GM12864 (cell line): ENCODE measurements at regions not wholly inside any gene's neighbourhood (a gene's known extent, or its start where the extent isn't known, plus 50 kb on each side); places are given as distances from the start of the nearest gene placed in this dataset.

Experiments used
- DNase-seq: peaks from one replicate; pipeline ENCODE4 v3.0.0-alpha.2; 2011; ENCODE audit warnings: low read depth
- H3K4me3 ChIP-seq: 2 replicates; pipeline ENCODE4 v1.5.1; 2011; ENCODE audit warnings: mild to moderate bottlenecking, low read depth, low read length, control low read depth
- CTCF ChIP-seq: IDR thresholded peaks from 2 replicates; pipeline ENCODE4 v1.5.1; 2011; ENCODE audit warnings: low read depth, mild to moderate bottlenecking, moderate library complexity, low read length, control low read depth, inconsistent platforms; ENCODE audit errors: missing control alignments

GRCh38 chr9:109683521-109683920 is 96.5 kb upstream of the PALM2AKAP2 start:
- H3K4me3 ChIP-seq, result no peak overlapping the region
- no peak for DNase-seq
- TF ChIP-seq CTCF, result no peak

- DNase-seq, result no peak
- TF ChIP-seq CTCF, result no peak
- H3K4me3 ChIP-seq, result no peak overlapping the region
These were observed 90.3 kb upstream of the PALM2AKAP2 start for GRCh38 chr9:109689701-109690100.

GRCh38 chr9:109699019-109699418 is 81.0 kb upstream of the PALM2AKAP2 start:
- DNase-seq, result no peak
- no peak overlapping the region for H3K4me3 ChIP-seq
- no peak for TF ChIP-seq CTCF

GRCh38 chr9:109704546-109704945 is 75.5 kb upstream of the PALM2AKAP2 start:
- H3K4me3 ChIP-seq, result no peak overlapping the region
- no peak for DNase-seq
- no peak for TF ChIP-seq CTCF

- no peak overlapping the region for H3K4me3 ChIP-seq
- no peak for TF ChIP-seq CTCF
- DNase-seq, result no peak
These were observed 74.5 kb upstream of the PALM2AKAP2 start for GRCh38 chr9:109705515-109705914.

GRCh38 chr9:109707355-109707754 is 72.6 kb upstream of the PALM2AKAP2 start:
- H3K4me3 ChIP-seq, result no peak overlapping the region
- TF ChIP-seq CTCF, result no peak
- no peak for DNase-seq

GRCh38 chr9:109708451-109708945 is 71.5 kb upstream of the PALM2AKAP2 start:
- no peak for DNase-seq
- H3K4me3 ChIP-seq, result no peak overlapping the region
- TF ChIP-seq CTCF, result no peak
